ENCODE measurements at regions not wholly inside any gene's neighbourhood (a gene's known extent, or its start where the extent isn't known, plus 50 kb on each side); places are given as distances from the start of the nearest gene placed in this dataset.
"Not testable (repeated sequence)": the region's sequence is repeated elsewhere in the genome, so short reads cannot be mapped to it uniquely, and the experiment has no call there.

GRCh38 chr11:87455180-87455579, 417.4 kb downstream of the TMEM135 start:
- DNase-seq = no peak

- DNase-seq = no peak
Observed at GRCh38 chr11:87454241-87454640, 416.5 kb downstream of the TMEM135 start.

- no peak for DNase-seq
Observed at GRCh38 chr11:87453531-87454089, 415.9 kb downstream of the TMEM135 start.

- not testable (repeated sequence) for DNase-seq
Observed at GRCh38 chr11:87452025-87452424, 414.3 kb downstream of the TMEM135 start.

- no peak for DNase-seq
Observed at GRCh38 chr11:87451395-87451794, 413.7 kb downstream of the TMEM135 start.

- DNase-seq = no peak
Observed at GRCh38 chr11:87447606-87448005, 409.9 kb downstream of the TMEM135 start.

- no peak for DNase-seq
Observed at GRCh38 chr11:87444993-87445392, 407.3 kb downstream of the TMEM135 start.

DNA sequence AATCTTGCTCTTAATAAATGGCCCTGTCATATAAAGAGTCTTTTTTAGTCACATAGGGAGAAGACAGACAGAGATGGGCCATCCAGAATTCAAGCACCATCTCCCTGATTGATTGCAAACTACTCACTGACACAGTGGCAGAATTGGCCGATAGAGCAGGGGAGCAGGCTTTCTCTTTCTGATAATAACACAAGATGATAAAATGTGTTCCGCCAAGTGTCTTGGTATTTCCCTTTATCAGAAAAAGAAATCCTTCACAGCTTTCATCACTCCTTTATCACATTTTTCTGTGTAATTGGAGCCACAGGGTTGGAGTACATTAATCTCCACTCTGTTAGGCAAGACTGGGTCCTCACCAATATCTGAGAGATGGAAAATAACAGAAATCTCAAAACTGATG, 406.0 kb downstream of the TMEM135 start:
- no peak for DNase-seq

DNA sequence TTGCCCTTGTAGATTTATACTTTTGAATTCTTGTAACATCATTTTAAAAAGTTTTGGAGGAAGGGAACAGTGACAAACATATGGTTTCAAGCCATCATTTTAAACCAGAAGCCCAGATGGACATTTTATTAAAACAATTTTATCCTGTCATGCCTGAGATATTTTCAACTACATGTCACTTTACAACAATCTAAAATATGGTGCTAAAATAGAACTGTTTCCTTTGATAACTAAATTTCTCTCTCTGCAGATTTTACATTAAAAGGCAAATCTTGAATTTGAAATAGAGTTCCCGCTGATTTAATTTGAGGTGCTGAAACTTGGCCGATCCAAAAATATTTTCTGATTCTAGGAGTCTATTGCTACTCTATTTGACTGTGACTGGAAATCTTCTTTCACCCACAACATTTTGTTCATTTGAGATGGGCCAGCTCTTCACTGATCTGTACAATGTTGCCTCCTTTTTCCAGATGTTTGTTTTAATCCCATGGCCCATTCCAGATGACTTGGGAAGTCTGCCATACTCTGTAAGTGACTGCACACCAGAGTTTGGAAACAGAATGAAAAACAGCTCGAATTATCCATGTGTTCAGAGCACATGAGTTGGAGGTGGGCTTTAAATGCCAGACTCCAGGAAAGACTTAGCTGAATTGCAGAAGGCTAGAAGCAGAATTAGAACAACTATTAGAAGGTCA, 402.5 kb downstream of the TMEM135 start:
- no peak for DNase-seq

GRCh38 chr11:87438416-87438815, 400.7 kb downstream of the TMEM135 start:
- DNase-seq = no peak

GRCh38 chr11:87437844-87438223, 400.1 kb downstream of the TMEM135 start:
- DNase-seq = no peak

DNA sequence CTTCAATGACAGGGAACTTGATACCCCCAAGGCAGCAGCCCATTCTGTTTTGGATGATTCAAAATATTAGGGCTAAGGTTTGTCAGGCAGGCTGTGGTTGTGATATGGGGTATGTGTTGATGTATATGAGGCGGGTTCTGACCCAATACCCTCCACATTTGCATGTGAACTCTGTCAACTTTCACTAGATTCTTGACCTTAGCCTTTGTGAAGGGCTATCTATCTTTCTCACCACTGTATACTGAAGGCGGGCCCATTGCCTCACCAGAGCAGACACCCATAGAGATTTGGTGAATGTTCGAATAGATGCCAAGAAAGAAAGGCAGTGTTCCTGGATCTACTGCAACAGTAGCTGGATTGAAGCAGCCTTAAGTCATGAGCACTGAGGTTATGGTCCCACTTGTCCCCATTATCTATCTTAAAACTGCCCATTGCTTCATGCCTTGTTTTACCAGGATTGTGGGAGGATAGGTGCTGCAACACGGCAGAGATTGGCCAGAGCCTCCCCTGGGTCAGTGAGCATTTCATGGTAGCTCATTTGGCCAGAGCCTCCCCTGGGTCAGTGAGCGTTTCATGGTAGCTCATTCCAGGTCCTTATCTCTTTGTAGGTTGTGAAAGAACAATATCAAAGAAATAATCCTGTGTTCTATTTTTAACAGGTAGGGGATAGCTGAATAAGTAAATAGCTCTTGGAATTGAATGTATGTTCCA, 399.6 kb downstream of the TMEM135 start:
- no peak for DNase-seq

GRCh38 chr11:87432022-87432421, 394.3 kb downstream of the TMEM135 start:
- no peak for DNase-seq

GRCh38 chr11:87431392-87431791, 393.7 kb downstream of the TMEM135 start:
- DNase-seq = no peak

GRCh38 chr11:87430821-87431220, 393.1 kb downstream of the TMEM135 start:
- DNase-seq = no peak

GRCh38 chr11:87429996-87430395, 392.3 kb downstream of the TMEM135 start:
- no peak for DNase-seq

- DNase-seq = no peak
Observed at GRCh38 chr11:87428266-87428665, 390.5 kb downstream of the TMEM135 start.

DNA sequence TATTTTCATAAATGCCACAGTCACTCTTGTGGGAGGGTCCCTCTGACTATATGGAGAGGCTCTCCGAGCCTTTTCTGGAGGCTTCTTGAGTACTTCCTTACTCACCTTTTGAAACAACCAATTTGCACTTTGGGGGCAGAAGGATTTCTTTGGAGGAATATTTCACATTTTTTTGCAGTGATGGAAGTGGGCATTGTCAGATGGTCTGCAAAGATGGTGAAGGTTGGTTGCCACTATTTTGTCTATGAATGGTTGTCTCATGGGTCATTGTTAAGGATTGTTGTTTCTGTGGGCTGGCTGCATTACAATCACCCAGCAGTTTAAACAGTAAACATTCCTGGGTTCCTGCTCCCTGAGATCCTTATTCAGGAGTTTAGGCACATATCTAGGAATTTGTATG, 388.2 kb downstream of the TMEM135 start:
- no peak for DNase-seq

GRCh38 chr11:87425391-87425790, 387.7 kb downstream of the TMEM135 start:
- DNase-seq = no peak

- DNase-seq = no peak
Observed at GRCh38 chr11:87423161-87423560, 385.4 kb downstream of the TMEM135 start.

DNA sequence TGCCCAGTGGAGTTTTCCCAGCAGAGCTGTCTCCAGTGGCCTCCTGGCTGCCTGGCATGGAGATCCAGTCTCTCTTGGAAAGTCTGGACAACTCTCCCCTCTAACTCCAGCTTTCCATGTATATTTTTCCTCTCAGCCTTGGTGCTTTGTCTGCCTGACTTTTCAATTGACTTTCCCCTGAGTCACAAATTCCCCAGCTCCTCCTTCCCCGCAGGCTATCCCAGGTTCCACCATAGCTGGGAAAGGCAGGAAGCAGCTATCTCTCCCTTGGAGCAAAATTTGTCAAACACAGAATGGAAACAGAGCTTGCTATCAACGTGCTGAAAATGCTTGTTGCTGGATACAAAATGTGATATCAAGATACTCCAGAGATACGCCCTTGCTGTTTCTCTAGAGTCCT, 384.8 kb downstream of the TMEM135 start:
- no peak for DNase-seq

DNA sequence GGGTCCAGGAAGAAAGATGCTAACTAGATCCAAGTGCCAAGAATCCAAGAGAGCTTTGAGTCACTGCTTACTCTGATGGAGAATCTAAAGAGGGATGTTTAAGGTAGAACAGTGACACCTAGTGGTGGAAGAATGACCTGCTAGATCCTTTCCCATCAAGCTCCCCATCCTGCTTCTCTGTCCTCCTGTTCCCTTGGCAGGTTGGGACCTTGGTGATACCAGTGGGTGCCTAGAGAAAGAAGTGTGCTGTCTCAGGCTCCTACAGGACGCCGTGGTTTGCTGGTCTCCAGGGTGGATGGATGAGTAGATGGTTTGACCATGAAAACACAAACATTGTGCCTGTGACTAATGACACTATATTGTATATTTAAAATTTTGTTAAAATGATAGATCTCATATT, 383.7 kb downstream of the TMEM135 start:
- peak; percentile 84 for DNase-seq

DNA sequence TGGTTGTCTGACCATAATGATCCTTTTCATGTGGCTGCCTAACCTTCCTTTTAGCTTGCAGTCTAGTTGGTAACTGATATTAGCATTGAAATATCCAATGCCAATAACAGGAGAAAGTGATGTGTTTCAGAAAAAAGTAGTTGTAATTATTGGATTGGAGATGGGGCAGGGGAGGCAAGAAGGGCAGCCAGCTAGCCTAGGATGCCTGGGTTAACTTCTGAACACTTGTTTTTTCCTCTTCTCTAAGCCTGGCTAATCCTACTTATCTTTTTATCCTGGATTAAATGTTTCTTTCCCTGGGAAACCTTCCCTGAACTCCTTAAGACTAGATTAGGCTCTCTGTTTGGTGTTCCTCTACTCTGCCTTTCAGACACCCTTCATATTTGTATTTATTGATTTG, 380.2 kb downstream of the TMEM135 start:
- no peak for DNase-seq

DNA sequence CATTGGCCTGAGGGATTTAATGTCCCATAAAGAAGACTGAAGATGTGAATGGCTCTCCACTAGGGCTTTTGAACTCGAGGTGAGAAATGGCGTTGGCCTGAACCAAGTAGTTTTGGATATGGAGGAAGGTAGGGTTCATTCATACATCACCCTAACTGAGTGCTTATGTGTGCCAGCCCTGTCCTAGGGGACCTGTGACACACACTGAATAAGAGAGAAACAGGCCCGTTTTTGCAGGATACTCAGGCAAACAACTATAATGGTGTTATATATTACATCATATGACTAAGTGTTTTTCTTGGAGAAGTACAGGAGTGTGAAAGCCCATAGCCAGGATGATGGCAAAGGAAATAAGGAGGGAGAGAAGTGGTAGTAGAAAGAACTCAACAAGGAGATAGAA, 368.1 kb downstream of the TMEM135 start:
- DNase-seq = no peak

Measured in hematopoietic multipotent progenitor cell treated with erythropoietin and hydrocortisone succinate and interleukin-3 and kit ligand, for 8 days (in vitro differentiated cells).